GM21723 (cell line): ENCODE measurements at regions not wholly inside any gene's neighbourhood (a gene's known extent, or its start where the extent isn't known, plus 50 kb on each side); places are given as distances from the start of the nearest gene placed in this dataset.

Experiments used
- ATAC-seq: cut with Tn5 transposase; IDR thresholded peaks from one replicate; pipeline ENCODE4 v1.9.1; 2021; ENCODE audit warnings: mild to moderate bottlenecking, moderate library complexity; ENCODE audit not compliant: unreplicated experiment

GRCh38 chr15:93294896-93295295 lies 205.9 kb upstream of the RGMA start:
- ATAC-seq = no peak

DNA sequence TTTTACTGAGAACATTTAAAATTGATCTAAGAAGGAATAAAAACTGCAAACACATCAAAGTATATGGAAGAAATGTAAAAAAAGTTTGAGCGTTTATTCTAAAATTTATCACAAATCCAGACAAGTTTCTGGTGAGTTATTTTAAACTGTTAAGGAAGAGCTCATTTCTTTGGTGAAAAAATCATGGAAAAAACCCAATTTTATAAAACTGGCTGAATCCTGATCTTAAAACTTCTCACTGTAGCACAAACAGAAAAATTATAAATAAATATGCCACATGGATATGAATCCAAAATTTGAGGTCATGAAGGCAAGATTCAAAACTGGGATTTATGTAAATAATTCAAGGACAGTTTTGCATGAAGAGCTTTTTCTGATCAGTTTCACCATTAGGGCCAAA lies 205.1 kb upstream of the RGMA start:
- no peak for ATAC-seq

DNA sequence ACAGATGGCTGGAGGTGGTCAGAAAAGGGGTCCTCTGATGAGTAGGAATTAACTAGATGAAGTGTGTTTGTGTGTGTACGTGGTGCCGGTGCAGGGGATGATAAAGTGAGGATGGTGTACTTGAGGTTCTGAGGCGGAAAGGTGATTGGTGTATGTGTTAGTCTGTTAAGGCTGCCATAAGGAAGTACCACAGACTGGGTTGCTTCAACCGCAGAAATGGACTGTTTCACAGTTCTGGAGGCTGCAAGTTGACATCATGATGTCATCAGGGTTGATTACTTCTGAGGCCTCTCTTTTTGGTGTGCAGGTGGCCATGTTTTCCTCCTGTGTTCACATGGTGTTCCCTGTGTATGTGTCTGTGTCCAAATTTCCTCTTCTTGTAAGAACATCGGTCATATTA lies 202.4 kb upstream of the RGMA start:
- no peak for ATAC-seq

DNA sequence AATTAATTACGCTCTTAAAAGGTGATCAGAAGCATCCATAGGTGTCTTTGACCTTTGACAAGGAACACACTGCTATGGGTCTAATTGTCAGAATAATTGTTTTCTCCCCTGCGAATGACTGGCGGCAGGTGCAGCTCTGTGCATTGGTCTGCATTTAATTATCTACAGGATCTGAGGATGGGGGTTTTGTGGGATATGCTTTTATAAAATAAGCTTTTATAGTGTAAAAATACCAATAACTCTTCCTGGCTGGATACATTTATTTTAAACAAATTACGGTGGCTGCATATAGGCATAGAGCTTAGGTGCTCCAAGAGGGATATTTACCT lies 201.6 kb upstream of the RGMA start:
- no peak for ATAC-seq

GRCh38 chr15:93289941-93290617 lies 201.1 kb upstream of the RGMA start:
- no peak for ATAC-seq

GRCh38 chr15:93288728-93289294 lies 199.8 kb upstream of the RGMA start:
- no peak for ATAC-seq

- ATAC-seq = no peak
These were observed 197.4 kb upstream of the RGMA start for GRCh38 chr15:93286446-93286845.

DNA sequence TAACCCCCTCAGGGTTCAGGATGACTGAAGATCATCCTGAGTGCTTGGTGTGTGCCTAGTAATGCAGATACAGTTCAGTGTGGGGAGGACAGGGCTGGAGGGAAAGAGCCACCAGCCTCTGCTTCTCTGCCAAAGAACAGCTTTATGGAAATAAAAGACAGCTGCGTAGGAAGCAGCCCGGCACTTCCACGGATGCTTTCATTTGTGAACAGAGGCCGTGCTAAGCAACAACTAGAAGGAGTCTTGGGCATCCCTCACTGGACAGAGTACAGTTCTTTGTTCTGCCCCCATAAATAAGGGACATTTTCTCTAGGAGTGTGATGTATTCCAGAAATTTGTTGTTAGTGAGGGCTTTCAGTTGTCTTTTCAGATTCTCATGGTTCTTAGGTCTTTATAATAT lies 194.8 kb upstream of the RGMA start:
- ATAC-seq = no peak

DNA sequence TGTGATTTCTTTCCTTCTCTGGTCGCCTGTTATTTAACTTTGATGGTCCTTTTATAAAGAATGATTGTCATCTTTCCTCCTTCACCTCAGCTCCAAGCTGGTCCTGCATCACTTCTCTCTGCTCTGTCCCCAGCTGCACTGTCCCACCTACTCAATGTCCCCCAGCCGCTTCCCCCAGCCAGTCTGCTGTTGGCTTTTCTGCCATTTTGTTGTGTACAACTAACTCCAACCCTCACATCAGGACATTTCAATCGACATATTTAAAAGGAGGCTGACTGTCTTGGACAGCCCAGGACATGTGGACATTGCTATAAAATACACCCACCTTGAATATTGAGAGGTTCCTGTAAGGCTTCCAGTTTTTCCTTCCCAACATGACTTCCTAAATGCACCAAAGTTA lies 193.8 kb upstream of the RGMA start:
- ATAC-seq = no peak

DNA sequence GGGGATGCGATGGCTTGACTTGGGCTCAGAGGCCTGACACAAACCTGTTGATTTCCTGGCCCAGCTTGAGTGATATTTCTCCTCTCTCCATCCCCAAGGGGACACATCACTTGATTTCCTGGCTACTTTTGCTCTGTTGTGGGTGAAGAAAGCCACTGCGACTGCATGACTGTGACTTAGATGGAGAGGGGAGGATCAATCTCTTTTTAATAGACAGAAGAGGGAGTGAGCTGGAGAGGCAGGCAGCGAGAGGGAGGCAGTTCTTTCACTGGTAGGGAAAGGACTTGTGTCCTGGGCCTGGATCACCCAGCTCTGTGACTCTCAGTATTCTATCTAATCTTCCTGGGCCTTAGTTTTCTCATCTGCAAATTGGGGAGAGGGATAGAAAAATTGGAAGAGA lies 189.8 kb upstream of the RGMA start:
- ATAC-seq = no peak

DNA sequence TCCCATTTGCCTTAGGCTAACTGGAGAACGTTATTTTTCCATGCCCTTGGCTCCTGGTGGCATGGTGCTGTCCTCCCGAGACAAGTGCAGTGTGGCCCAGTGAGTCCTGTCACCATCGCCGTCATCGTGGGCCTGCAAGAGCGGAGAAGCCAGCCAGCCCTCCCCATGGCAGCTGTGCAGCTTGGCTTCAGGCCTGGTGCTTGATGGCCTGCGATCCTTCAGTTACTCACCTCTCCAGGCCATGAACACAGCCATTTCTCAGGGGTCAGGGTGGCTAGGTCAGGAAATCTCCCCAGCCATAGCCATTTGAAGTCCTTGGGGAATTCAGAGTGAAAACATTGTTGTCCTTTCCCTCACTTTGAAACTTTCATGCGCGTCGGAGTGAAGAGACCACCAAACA lies 189.0 kb upstream of the RGMA start:
- ATAC-seq = no peak

DNA sequence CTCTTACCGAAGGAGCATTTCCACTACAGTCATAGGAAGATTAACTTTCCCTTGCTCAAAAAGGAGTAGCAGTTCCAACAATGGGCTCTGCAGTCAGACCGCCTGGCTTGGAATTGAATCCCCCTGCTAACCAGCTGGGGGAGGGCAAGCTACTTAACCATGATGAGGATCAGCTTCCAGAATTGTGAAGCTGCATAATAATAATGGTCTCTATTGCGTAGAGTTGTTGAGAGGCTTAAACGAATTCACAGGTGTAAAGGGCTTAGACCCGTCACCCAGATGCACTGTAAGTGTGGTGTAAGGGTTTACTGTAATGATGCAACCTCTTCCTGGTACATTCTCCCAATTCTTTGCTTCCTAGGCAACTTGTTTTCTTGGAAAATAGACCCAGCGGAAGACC lies 185.2 kb upstream of the RGMA start:
- ATAC-seq = no peak

- no peak for ATAC-seq
These were observed 182.9 kb upstream of the RGMA start for GRCh38 chr15:93271871-93272270.

- ATAC-seq = no peak
These were observed 182.0 kb upstream of the RGMA start for GRCh38 chr15:93270937-93271467.

DNA sequence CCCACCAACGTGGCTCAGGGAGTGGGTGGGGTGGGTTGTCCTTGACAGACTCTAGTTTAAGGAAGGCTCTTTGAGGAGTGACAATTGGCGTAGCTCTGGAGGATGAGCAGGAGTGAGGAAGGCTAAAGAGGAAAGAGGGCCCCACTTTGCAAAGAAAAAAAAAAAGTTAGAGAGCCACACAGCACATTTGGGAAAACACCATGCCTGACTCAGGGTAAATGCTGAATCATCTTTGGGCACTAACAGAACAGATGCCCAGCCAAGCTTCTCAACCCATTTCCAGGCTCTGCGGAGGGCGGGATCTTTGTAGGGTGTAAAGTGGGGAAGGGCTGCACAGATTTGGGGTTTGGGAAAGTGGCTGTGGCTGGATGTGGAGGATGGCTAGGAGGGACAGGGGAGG lies 179.1 kb upstream of the RGMA start:
- ATAC-seq = no peak

DNA sequence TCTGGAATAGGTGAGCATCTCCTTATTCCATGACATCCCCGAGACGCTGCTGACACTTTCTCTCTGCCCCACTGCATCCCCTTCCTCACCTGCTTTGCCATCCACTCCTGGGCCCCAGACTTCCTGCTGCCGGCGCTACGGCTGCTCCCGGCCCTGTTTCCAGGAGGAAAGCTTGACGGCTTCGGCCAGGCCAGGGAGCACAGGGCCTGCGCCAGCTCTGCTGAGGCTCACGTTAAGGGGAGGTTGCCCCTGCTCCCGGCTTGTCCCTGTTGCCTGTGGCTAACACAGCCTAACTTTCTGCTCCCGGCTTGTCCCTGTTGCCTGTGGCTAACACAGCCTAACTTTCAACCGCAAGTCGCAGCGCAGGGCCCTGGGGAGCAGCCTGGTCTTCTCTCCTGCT lies 177.3 kb upstream of the RGMA start:
- ATAC-seq = no peak

DNA sequence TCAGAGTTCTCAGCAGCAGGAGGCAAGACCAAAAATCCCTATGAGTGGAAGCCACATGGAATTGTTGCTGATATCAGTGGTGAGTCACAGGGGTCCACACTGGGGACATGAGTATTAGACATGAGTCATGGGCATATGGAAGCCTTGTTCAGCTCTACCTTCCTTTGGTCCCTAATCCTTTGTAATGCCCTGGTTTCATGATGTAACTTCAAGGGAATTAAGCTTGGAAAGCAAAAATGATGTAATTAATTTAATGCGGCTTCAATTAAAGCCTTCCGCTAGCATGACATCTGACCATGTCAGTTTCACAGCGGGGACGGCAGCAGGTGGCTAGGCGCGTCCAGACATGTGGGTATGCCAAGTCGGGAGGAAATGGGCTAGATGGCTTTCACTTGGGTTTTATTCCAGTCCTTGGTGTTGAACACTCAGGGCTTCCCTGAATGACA lies 176.1 kb upstream of the RGMA start:
- no peak for ATAC-seq

- ATAC-seq = no peak
These were observed 172.8 kb upstream of the RGMA start for GRCh38 chr15:93261845-93262244.

DNA sequence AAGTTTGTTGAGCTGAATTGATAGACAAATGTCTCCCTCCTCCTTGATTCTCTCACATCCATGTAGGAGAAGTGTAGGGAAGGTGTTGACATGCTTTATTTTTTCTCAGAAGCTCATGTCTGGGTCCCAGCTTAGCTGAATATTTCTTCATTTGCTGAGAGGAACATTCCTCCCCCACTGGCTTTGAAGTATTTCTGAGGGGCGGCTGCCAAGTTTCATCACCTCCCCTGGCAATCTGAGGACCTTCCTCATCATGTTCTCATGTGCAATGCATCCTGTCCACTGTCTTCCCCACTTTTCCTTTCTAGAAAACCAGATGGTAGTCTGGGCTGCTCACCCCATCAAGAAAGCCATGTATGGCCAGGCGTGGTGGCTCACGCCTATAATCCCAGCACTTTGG lies 168.9 kb upstream of the RGMA start:
- ATAC-seq = no peak

- ATAC-seq = no peak
These were observed 164.7 kb upstream of the RGMA start for GRCh38 chr15:93253681-93254080.

DNA sequence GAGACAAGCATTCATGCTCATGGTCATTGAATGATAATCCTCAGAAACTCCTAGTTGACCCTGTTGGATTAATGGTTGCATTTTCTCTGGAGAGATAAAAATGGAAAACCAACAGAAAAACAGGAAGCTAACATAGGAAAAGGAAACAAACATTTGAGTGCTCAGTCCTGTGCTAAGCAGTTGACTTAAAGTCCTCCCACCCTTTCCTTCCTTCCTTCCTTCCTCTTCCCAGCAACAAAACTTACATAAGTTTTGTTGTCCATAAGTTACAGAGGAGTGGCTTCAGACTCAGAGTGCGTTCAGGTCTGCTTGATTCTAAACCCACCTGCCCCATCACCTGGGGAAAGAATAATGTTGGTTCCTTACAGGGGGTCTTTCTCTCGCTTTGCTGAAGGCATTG lies 163.8 kb upstream of the RGMA start:
- no peak for ATAC-seq

GRCh38 chr15:93250950-93251349 lies 161.9 kb upstream of the RGMA start:
- no peak for ATAC-seq

DNA sequence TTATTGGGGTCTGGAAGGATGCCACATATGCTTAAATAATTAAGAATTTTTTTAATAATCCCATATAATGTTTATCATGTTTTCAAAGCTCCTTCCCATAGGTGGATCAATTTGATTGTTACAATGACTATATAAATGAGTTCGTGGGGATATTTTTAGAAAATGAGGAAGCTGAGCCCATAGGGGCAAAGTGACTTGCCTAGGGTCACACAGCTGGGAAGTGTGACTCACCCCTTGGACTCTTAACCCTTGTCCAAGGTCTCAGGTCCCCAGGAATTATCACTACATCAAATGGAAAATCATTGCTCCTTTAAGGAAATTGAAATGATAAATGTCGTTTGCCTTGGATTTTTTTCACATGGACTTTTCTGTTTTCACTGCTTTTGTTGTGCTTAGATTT lies 161.2 kb upstream of the RGMA start:
- ATAC-seq = no peak
